NCI-H146 treated with DMSO at 0.1 percent for 48 hours (cell line): ENCODE measurements at regions not wholly inside any gene's neighbourhood (a gene's known extent, or its start where the extent isn't known, plus 50 kb on each side); places are given as distances from the start of the nearest gene placed in this dataset.

Source experiments
- DNase-seq: peaks from one replicate; lab custom pipeline; 2025; ENCODE audit not compliant: unreplicated experiment; lab: John Stamatoyannopoulos, UW

DNA sequence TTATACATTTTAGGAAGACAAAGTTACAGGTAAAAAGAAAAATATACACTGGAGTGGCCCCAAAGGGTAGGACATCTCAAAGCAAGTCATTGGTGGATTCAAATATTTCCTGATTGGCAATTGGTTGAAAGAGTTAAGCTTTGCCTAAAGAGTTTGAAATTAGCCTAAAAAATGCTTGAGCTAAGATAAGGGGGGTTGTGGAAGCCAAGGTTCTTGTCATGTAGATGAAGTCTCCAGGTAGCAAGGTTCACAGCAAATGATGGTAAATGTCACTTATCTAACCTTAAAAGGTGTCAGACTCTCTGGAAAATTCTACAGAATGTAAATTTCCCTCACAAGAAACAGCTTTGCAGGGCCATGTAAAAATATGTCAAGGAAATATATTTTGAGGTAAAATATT lies 596.7 kb downstream of the FAT4 start:
- DNase-seq: no peak

DNA sequence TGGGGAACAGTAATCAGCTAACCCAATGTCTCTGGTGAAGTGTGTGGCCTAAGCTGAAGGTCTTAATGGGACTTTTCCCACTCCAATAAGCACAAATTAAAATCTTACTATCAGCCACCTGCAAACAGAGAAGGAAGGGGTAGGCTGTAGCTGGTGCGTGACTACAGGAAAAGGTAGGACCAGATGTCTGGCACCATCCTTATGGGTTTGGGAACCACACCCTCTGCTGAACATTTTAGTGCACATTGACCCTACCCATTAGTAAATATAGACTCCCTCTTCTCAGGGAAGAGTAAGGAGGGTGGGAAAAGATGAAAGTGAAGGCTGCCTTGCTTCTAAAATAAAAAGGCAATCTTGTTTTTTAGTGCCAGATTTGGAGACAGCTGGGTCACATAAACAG lies 602.8 kb downstream of the FAT4 start:
- no peak for DNase-seq

DNA sequence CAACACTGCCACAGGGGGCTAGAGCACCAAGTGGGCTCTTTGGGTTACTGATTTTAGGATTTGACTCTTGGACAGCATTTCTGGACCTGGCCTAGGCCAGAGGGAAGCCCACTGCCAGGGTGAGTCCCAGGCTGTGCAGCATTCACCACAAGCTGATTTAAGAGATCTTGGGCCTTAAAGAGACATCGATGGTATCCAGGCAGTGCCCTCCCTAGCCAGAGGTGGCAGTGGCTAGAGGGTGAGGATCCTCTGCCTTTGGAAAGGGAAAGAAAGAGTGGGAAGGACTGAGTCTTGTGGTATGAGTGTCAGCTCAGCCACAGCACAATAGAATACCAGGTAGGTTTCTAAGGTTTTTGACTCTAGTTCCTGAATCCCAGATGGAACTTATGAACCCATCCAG lies 613.9 kb downstream of the FAT4 start:
- no peak for DNase-seq

GRCh38 chr4:125938541-125938940 lies 623.8 kb downstream of the FAT4 start:
- DNase-seq: no peak

GRCh38 chr4:125940426-125940825 lies 625.7 kb downstream of the FAT4 start:
- no peak for DNase-seq

- no peak for DNase-seq
Measured at GRCh38 chr4:125944966-125945365, 630.2 kb downstream of the FAT4 start.

- no peak for DNase-seq
Measured at GRCh38 chr4:125948021-125948420, 633.3 kb downstream of the FAT4 start.

DNA sequence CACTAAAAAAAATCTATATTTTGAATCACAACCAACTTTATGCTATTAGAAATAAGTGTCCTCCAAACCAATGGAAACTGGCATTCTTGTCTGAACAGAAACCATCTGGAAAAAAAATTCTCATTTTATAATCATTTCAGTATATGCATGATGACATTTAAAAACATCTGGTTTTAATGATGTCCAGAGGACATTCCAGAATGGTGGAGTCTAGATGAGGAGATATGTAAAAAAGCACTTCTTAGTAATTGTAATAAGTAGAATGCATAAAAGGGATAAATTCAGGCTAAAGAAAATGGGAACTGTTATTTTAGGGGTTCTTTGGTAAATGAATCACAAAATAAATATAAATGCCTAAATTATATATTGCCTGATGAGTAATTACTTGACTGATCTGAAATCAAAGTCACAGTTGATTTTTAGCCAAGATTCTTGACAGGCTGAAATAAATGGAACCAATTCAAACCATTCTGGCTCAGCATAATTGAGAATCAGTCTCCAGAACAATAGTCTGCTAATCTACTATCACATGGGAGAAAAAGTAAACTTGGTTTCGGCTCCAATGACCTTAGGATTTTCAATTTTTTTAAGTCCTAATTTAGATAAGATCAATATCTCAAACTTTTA lies 636.6 kb downstream of the FAT4 start:
- DNase-seq: no peak

DNA sequence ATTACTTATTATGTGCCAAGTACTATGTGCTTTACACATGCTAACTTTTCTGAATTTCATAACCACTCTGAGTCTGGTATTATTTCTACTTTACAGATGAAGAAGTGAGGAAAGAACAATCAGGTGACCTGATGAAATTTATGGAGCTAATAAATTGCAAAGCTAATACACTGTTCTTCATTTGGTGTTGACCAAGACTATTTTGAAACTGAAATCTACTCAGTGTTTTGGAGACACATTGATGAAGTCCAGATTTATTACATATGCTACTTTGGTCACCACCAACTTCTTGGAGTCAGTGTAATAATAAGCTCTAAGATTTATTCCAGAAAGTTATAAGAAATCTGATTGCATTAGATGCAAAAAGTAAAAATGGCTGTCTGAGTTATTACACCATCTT lies 637.9 kb downstream of the FAT4 start:
- DNase-seq: no peak

DNA sequence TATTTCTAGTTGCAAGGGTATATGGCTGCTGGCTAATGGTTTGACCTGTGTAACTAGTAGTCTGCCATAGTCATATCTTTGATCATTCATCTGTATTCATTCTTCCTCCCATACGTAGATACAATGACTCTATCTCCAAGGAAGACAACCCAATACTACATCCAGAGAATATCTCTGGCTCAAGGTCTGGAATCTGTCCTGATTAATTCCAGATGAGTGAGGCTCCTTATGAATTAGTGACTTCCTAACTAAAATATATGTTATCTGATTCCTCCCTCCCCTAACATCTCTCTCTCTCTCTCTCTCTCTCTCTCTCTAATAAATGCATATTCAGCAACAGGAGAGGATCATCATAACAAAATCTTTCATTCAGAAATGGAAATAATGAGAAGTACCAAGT lies 641.5 kb downstream of the FAT4 start:
- no peak for DNase-seq

- DNase-seq: no peak
Measured at GRCh38 chr4:125958519-125958918, 643.8 kb downstream of the FAT4 start.

DNA sequence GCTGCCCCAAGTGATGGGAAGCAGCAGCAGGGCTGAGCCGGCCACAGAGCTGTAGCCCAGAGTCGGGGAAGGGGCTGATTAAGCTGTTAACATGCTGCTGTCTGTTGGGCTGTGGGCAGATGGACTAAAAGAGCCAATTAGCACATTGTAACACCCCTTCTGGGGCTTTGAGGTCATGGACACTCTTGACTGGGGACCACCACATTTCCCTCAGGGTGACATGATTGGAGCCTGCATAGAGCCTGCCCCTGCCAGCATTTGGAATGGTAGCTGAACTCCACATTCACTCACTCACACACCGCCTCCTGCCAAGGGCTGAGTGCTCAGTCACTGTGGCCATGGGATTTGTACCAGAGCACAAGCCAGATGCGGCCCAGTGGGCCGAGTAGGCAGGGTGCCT lies 646.9 kb downstream of the FAT4 start:
- DNase-seq: no peak

DNA sequence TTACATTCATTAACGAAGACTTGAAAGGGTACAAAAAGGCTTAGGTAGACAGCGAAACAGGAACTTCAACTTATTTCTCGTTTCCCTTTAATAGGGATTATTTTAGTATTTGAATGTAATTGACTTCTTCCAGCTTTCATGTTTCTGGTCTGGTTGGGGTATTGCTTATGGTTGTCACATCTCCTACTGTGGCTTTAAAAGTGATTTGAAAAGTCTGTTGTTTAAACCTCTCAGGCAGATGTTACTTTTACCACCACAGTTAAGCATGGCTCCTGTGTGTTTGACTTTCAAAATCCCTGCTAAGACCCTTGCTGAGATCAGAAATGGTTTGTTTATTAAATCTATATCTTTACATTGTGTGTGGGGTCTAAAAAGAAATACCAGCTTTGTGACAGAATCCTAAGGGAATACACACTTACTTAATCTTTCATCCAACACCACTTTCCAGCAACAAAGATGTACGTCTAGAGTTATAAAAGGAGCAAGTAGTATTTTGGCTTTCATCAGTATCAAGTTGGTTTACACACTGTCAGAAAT lies 661.2 kb downstream of the FAT4 start:
- no peak for DNase-seq

DNA sequence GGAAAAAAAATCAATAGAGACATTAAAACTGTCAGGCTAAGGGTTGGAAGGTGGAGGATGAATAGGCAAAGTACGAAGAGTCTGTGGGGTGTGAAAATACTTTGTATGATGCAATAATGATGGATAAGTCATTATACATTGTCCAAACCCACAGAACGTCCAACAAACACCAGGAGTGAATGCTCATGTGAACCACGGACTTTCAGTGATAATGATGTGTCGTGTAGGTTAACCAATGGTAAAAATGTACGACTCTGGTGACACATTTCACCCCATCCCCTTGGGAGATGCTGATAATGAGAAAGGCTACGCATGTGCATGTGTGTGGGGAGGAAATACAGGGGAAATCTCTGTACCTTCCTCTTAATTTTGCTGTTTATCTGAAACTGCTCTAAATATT lies 665.2 kb downstream of the FAT4 start:
- DNase-seq: no peak

GRCh38 chr4:125983168-125983567 lies 668.4 kb downstream of the FAT4 start:
- DNase-seq: no peak

GRCh38 chr4:125985856-125986255 lies 671.1 kb downstream of the FAT4 start:
- no peak for DNase-seq

DNA sequence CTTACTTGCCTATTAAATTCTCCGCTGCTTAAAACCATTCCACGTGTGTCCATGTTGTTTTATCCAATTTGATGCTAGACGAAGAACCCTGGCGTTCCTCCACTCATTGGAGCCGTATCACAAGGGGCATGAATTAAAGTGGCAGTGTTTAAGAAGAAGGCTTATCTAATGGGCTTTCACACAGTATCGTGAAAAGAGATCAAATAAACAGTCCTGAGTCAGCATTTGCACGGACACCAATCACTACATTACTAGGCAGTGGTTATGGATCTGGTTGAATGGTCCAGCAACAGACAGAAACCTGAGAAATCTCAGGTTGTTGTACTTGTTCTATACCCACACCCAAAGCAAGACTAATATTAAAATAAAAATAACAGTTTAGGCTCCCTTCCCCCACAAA lies 671.6 kb downstream of the FAT4 start:
- no peak for DNase-seq

GRCh38 chr4:125988464-125988863 lies 673.7 kb downstream of the FAT4 start:
- DNase-seq: no peak

DNA sequence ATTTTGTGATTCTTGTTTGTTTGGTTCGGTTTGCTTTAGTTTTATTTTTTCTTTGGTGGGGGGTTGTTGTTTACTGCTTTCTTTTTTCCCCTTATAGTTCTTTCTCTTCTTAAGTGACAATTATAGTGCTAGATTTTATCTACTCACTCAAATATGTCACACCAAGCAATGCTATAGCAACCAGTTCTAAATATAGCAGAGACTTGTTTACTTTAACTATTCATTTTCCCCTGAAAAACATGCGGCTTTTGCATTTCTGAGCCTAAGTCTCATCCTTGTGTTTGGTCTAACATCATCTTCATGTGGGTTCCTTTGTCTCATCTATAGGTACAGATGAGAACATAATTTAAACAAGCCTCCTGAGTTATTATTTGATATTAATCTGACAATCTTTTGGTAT lies 676.6 kb downstream of the FAT4 start:
- no peak for DNase-seq

DNA sequence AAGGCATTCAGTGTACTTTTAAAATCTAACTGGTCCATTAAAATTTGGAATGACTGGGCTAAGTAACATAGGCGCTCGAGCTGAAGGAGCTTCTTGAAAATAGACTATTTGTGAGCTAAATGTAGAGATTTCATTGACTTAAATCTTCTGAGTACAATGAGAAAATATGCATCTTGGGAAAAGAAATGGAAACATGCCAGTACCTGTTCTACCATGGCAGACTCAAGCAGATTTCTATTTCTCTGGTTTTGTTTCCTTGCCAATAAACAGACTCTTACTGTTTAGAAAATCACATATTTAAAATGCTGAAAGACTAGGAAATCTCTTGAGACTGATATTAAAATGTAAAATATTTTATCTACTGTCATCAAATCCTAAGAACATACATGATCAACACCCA lies 678.1 kb downstream of the FAT4 start:
- no peak for DNase-seq

DNA sequence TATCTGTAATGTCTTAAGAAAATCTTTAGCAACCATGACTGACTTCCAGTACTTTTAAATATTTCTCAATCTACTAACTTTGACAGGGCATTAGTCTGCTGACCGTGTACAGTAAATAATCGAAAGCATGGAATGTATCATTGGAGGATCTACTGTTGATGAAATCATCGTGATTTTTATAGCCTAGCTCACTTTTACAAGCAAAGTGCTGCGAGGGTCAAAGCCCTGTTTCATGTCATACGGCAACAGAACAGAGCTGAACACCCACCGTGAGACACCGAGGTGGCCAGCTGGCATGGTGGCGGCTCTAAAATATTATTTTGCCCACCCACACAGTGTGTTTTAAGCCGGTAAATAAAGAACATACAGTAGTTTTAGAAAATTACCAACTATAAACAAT lies 679.3 kb downstream of the FAT4 start:
- no peak for DNase-seq

- DNase-seq: no peak
Measured at GRCh38 chr4:125994430-125994829, 679.7 kb downstream of the FAT4 start.

DNA sequence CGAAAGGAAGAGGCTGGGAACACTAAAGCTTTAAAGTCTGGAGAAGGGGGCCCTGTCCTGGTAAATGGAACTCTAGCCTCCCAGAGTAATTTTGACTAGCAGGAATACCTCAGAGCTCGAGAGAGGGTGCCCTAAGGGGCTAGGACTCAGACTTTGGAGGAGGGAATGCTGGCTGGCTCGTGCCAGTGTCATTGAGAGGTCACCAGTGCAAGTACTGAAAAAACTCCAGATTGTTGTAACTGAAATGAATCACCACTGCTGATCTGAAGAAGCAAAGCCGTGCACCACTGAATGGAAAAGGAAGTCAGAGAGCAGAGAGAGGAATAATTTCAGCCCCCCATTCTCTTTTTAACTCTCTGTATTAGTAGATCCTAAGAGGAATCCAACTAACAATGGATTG lies 690.2 kb downstream of the FAT4 start:
- DNase-seq: no peak
